Endothelial cell of hepatic sinusoid (primary cell): ENCODE measurements at regions not wholly inside any gene's neighbourhood (a gene's known extent, or its start where the extent isn't known, plus 50 kb on each side); places are given as distances from the start of the nearest gene placed in this dataset.
"Not testable (repeated sequence)": the region's sequence is repeated elsewhere in the genome, so short reads cannot be mapped to it uniquely, and the experiment has no call there.

Experiments
- in situ Hi-C: cut with HindIII; loops from 2 replicates; pipeline ENCODE4 v1.10.0; 2017; ENCODE audit warnings: low sequenced_read_pairs

DNA sequence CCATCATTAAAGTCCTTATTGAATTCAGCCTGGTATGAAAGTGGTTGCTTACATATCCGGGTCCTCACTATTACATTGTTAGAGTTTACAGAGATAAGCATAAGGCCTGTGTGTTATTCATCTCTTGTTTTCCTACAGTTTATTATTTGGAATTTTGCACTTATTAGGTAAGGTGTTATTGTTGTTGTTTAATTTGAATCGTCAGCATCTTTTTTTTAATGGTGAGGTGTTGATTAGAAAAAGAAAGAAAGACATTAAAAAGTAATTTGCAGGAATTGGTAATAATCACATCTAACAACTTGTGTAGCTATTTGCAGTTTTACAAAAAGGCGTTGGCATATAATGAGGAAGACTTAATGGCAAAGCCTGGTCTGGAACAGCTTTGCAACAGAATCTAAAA lies 158.6 kb downstream of the SAMD5 start:
- in situ Hi-C loops: no loop called here

DNA sequence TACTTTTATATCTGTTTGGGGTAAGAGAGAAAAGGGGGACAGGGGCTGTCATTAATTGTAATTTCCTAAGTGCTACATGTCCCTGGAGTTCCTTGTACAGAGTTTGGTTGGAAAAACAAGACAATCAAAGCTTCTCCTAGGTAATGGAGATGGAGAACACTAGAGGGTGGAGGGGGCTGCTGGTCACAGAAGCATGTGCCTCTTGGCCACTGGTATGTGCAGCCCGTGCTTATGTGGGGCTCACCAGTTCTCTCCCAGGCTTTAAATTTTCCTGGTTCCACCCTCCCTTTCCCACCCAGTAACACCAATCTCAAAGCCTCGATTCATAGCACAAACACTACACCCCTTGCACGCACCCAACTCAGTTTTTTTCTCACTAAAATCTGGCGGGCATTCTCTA lies 165.6 kb downstream of the SAMD5 start:
- in situ Hi-C loops: loop anchor here (5.0 kb wide), 2 partner anchors 42 to 127 kb away; no protein-coding TSS in a partner anchor

DNA sequence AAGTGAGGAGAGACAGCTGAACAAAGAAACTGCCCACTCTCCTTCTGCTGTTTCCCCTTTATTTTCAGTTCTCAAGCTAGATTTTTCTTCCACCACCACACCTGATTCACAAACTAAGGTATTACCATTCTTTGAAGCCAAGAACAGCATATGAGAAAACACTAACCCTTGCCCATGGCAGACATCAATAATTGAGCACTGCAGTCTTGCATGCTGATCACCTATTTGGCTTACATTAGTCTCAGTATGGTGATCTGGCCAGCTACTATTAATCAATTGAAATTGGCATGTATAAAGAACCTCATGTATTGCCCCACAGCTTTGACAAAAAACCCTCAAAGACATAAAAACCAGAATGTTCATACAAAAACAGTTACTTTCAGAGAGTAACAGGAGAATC lies 166.3 kb downstream of the SAMD5 start:
- in situ Hi-C loops: loop anchor here (5.0 kb wide), 2 partner anchors 42 to 127 kb away; no protein-coding TSS in a partner anchor

DNA sequence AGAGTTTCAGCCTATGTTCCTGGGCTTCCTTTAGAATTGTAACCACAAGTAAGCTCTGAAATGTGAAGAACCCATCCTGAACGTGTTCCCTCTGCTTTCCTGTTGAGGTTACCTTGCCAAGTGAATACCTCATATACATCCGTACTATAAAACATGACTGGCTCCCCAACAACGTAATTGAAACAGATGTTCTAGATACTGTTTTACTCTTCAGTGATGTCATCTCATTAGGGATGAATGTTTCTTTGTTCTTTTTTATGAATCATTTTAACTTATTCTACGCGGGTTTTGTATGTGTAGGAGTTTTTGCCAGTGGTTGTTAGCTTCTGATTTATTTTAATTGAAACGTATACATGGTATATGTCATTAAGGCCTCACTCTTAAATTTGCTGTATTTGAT lies 166.8 kb downstream of the SAMD5 start:
- in situ Hi-C loops: no loop called here

DNA sequence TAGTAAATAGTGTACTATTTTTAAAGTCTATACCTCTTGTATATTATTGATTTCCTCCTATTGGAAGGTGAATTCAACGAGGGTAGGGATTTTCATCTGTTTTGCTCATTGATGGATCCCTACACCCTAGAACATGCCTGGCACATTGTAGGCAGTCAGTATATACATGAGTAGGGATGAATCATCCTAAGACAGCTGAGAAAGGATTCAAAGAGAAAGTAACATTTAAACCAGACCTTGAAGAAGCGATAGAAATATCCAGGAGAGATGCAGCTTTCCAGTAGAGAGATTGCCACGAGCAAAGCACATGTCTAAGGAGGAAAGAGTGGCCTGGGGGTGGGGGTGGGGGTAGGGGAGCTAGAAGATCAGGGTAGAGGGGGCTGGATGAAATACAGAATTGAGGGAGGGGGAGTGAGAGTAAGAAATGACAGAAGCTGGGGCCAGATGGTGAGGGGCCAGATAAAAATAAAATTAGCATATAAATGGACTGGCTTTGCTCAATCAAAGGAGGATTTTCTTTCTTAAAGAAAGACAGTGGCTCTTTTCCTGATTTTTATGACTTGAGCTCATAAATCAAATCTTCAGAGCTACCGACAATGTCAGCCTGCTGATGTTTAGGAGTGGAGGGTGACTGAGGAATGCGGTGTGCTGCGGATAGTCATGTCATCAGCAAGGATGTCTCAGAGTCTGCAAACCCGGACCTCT lies 168.2 kb downstream of the SAMD5 start:
- in situ Hi-C loops: no loop called here

DNA sequence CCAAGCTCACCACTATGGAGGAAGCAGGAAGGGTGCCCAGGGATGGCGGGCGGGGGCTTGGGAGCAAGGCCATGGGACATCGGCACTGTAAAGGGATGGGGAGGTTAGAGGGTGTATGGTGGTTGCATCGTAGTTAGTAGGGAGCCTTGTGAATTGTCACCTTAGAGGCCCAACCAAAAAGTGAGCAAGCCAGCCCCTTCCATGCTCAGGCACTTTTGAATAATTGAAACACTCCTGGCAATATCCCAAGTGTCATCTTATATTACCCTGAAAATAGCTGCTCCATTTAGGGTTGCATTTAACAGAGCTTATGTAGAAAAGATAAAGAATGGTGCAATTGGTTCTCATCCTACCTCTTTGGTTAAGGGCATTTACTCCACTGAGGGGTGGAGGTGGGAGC lies 169.2 kb downstream of the SAMD5 start:
- in situ Hi-C loops: no loop called here

DNA sequence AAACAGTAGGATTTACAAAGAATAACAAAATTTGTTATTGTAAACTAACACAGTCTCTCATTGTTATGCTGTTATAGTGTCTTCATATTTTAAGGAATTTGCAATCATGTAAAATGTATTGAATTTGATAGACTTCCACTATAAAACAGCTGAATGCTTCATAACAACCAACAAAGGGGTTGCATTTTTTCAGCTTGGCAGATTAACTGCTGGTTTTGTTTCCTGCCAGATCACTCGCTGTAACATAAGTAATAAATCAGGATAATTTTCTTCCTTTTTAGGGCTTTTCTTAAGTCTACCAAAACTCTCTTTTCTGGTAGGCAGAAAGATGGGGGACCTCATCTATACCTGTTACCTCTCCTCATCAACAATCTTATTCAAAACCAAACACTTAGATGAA lies 169.8 kb downstream of the SAMD5 start:
- in situ Hi-C loops: no loop called here

DNA sequence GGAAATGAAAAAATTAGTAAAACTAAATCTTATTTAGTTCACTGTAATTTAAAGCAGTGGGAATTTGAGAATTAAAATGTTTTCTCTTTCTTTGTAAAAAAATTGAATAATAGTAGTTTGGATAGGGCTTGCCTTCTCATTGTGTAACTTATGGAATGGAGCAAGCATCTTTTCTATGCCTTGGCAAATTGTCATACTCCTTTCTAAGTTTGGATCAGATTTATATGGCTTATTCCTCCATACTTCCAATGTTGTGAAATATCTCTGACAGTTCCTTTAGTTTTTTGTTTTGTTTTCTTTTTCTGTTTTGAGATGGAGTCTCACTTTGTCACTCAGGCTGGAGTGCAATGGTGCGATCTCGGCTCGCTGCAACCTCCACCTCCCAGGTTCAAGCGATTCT lies 176.4 kb downstream of the SAMD5 start:
- in situ Hi-C loops: no loop called here

DNA sequence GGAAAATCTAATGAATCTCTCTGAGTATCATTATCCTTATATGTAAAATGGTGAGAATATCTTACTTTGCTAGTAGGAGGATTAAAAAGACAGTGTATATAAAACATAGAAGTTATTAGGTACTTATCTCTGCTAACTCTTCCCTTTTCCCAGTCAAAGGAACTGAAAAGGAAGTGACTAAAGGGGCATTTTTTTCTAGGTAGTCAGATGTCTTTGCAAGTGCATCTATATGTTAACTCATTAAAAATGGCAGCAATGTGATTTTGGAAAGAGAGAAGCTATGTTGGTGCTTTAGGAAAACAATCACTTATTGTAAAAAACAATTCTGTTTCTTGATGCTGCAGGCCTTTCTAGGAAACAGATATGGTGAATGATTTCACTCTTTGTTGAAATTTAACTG lies 180.9 kb downstream of the SAMD5 start:
- in situ Hi-C loops: no loop called here

DNA sequence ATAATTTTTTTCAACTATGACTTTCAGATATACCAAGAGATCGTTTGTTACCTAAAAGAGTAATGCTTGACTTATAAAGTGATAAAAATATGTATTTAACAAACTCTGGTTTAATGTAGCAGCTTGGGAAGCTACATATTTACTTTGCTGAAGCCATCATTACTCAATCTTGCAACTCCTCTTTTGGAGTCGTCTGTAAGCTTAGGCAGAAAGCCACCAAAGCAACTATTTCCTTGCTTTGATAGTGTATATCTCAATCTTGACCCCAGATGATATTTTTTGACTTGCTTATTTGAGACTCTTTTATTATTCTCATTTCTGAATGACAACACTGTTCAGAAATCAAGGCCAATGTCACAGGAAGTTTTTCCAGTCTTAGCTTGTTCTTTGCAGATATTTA lies 183.0 kb downstream of the SAMD5 start:
- in situ Hi-C loops: no loop called here

DNA sequence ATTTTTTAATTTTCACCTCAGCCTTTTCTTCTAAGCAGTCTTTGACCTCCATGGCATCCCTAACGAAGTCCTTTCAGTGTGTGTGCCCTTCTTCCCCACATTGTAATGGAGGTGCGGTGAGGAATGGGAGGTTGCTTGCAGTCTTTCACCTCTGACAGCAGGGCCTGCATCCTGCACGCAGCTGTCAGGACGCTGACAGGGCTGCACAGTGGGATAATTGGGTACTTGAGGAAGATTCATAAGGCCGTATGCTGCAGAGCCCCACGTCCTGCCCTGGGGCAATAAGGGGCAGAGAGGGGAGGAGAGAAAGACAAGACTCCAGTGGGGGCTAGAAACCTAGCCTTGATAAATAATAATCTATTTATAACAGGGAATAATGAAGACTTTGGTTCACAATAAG lies 184.7 kb downstream of the SAMD5 start:
- in situ Hi-C loops: no loop called here

DNA sequence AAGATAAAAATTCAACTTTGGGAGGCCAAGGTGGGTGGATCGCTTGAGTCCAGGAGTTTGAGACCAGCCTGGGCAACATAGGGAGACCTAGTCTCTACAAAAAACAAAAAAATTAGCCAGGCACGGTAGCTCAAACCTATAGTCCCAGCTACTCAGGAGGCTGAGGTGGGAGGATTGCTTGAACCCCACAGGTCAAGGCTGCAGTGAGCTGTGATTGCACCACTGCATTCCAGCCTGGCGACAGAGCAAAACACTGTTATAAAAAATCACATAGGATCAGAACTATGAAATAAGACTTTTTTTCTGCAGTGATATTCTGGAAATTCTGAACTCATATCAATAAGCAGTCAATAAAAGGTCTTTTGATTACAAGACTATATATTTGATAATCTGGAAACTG lies 186.1 kb downstream of the SAMD5 start:
- in situ Hi-C loops: not testable (repeated sequence)

DNA sequence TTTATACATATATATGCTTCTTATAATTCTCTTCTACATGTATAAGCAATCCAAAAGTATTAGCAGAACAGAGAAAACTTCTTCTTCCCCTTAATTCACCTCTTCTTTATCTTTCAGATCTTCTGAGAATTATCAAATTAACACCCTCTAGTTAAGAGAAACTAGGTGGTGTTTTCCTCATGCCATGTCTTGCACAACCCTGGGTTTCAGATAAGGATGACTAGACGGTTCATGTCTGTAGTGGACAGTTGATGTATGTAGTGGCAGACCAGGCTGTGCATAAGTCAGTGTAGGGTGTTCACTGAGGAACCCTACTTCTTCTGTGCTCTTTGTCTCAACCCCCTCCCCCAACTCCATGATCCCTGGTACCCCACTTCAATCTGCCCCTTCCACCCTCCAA lies 187.3 kb downstream of the SAMD5 start:
- in situ Hi-C loops: no loop called here

DNA sequence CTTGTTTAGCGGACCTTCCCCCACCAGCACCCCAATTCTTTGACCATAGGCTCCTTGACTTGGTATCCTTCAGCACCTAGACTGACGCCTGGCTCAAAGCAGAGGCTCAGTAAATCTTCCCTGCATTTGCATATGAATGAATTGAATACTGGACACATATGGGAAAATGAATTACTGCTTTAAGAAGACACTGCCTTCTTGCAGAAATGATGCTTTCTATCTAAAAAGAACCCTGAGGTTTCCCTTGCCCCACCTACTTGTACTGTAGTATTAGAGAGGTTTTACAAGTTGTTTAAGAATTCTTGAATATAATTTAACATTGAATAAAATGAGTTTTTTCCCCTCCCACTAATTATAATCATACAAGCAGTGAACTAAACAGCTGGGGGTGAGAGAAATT lies 190.7 kb downstream of the SAMD5 start:
- in situ Hi-C loops: no loop called here

DNA sequence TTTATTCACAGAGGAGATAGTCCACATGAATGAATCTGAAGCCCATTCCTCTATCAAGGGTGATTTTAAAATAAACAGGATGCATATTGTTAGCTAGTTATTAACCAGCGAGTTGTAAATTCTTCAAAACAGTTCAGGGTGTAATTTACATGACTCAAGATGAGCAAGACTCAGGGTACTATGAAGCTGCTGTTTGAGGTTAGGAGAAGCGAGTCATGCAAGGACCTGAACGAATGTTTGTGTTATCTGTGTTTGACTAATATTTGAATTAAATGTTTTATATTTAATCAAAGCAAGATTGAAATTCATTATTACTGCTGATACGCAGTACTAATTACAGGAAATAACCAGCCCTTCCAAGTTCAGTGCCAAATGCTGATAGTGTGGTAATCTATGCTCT lies 191.1 kb downstream of the SAMD5 start:
- in situ Hi-C loops: no loop called here

DNA sequence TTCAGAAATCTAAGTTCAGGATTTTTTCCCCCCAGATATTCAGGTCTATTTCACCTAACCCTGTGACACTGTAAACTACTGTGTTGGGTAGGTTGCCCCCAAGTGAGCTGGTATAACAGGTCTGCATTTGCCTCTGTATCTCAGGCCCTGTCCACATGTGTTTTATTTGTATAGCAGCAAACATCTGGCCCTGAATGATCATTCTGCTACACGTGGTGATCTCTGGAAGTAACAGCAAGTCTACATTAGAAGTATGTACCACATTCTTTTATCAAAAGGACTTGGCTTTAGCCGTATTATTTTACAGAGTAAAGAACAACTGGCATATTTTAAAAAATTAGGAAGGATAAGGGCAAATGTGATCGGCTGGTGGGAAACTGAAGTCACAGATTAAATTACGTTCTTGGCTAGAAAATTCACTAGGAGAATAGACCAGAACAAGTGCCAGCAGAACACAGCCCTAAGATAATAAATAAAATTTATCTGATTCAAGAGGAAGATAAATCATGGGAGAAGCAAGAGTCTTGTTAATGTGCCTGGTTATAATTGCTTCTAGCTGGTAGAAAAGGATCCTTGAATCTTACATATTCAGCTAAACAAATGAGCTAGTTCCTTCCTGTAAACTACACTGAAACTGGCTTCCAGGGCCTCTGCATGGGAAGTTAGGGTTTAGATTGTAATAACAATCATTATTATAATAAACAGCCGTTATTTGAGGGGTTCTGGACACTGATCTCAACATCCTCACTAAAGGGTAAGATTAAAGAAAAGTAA lies 192.1 kb downstream of the SAMD5 start:
- in situ Hi-C loops: no loop called here

DNA sequence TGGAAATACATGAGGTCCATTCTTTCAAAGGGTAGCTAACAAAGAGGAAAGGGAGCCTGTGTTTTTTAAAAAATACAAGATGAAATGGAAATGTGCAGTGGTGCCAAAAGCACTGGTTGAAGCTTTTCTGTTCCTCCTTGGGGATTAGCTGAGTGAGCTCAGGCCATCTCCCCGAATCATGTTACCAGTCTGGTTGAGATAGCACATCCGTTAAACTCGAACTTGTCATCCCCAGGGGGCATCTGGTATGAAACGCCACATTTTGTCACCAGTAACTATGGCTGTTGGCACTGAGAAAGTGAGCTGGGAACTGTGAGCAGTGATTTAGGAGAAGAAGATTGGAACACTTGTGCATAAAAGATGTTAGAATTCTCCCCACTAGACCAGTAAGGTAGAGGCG lies 196.2 kb downstream of the SAMD5 start:
- in situ Hi-C loops: no loop called here

DNA sequence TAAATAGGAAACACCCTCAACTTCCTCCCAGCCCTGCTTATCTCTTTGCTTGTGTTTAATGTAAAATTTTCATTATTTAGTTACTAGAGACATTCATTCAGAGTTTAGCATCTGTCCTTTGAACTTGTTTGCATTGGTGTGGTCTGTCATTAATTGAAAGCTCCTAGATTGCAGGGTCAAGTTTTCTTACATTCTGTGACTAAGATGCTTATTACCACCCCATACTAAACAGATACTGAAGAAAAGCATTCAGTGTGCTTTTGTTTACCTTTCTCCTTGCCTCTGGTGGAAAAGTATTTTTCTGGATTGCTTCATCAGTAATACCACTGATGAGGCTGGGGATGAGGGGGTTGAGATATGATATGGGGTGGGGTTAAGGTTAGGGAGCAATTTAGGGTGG lies 199.0 kb downstream of the SAMD5 start:
- in situ Hi-C loops: no loop called here

DNA sequence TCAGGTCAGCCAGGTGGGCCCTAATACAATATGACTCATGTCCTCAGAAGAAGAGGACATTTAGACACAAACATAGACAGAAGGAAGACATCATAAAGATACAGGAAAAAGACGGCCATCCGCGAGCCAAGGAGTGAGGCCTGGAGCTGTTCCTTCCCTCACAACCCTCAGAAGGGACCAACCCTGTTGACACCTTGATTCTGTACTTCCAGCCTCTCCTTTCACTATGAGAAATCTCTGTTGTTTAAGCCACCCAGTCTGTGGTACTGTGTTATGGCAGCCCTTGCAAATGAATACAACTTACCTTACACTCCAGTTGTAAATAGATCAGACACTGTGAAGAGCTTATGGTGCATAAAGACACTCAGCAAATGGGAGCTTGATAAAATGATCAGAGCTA lies 199.7 kb downstream of the SAMD5 start:
- in situ Hi-C loops: no loop called here

DNA sequence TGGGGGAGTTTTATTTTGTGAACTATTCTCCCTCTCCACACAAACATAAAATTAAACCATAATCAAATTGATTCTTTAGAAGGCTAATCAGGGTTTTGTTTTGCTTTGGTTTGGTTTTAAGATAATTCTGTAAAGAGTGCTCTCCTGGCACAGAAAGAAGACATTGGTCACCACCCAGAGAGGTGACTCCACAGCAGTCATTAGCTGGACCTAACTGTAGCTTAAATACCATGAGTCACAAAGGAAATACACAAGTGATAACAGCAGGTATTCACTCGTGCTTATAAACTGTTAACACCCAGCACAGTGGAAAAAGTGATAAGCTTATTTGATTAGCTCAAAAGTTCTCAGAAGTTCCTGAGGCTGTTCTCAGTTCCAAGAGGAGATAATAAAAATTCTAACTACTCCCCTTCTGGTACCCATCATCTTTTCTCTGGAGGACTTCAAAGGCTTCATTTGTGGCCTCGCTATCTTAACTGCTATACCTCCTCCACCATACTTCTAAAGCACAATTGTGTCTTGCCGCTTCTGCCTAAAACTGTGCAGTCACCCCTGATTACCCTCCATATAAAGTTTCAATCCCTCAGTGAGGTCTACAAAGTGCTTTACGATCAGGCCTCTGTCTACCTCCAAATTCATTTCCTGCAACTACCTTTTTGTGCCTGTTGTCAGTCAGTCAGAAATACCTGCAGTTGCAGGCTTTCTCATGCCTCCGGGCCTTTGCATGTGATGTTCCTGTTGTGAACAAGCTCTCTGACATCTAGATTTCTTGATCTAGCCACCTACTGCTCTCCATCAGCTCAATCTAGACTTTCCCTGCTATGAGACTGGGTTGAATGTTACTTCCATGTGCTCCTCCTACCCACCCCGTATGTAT lies 201.1 kb downstream of the SAMD5 start:
- in situ Hi-C loops: no loop called here

DNA sequence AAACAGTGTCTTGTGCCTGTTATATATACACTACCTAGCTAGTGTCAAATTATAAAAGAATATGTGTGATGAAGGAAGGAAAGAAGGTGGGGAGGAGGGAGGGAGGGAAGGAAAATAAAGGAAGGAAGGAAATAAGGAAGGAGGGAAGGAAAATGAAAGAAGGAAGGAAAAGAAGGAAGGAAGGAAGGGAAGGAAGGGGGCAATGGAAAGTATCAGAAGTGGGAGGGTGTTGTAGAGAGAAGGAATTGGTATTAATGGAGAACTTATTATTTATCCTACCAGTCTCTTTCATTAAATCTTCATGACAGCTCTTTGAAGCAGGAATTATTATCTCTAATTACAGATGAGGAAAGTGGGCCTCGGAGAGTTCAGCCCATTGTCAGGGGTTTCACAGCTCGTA lies 202.4 kb downstream of the SAMD5 start:
- in situ Hi-C loops: no loop called here

DNA sequence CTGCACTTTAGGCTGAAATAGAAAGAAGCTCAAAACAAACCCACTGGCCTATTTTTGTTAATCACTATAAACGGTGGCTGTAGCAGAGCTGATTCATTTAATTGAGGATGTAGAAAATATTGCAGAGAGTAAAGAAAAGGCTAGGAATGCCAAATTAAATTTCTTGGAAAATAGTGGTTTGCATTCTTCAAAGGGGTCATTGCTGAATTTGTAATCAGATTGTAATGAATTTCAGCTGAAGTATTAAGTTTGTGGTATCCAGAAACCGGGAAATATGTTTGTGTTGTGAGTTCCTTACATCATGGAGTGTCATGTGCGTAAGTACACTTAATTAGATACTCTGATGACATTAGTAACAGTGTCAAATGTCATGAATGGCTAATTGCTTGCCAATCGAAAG lies 203.0 kb downstream of the SAMD5 start:
- in situ Hi-C loops: no loop called here
